HG03460 (cell line): ENCODE measurements at regions not wholly inside any gene's neighbourhood (a gene's known extent, or its start where the extent isn't known, plus 50 kb on each side); places are given as distances from the start of the nearest gene placed in this dataset.

ENCODE experiments used
- ATAC-seq: cut with Tn5 transposase; IDR thresholded peaks from one replicate; pipeline ENCODE4 v1.9.1; 2021; ENCODE audit not compliant: unreplicated experiment

GRCh38 chr9:20015427-20015931 lies 226.6 kb upstream of the SLC24A2 start:
- ATAC-seq = no peak

GRCh38 chr9:20014168-20014567 lies 225.3 kb upstream of the SLC24A2 start:
- ATAC-seq = no peak

GRCh38 chr9:20012232-20012631 lies 223.4 kb upstream of the SLC24A2 start:
- ATAC-seq = no peak

GRCh38 chr9:20009606-20010005 lies 220.8 kb upstream of the SLC24A2 start:
- no peak for ATAC-seq

- no peak for ATAC-seq
These were observed 213.2 kb upstream of the SLC24A2 start for GRCh38 chr9:20002011-20002410.

DNA sequence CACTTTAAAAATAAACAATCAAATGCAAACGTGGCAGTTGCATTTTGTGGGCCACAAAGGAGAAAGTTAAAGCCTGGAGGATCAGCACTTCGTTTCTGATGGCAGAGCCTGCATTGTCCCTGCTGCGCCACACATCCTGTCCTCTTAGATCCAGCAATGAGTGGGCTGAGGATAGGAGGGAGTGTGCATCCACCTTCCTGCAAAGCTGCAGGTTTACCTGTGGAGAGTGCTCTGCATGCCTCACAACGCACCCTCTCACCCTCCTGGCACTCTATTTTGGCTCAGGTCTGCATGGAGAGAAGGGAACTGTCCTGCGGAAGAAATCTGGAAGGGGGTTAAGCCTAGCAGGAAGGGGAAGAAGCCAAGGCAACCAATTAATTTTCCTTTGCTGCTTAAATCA lies 212.2 kb upstream of the SLC24A2 start:
- ATAC-seq = no peak

DNA sequence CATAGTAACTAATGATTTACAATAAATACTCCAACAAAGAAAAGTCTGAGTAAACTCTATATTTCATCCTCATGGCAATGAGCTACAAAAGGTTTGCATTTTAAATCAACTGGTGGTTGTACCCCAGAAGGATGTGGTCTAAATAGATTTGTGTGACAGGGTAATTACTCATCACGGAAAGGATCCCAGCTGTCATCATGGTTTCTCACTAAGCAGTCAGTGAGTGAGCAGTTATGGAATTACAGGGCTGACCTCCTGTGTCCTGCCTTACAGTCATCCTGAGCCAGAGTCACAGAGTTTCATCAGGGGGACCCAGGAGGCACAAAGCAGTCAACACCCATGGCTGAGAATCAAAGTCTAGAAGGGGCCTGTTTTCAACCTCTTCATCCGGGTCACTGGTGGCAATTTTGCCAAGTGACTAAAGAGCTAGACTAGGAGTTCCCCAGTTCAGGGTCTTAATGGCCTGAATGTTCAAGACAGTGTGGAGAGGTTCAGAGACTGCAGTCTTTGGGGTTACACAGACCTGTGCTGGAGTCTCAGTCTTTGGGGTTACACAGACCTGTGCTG lies 210.7 kb upstream of the SLC24A2 start:
- ATAC-seq = peak; percentile 91

- ATAC-seq = peak; percentile 28
These were observed 210.1 kb upstream of the SLC24A2 start for GRCh38 chr9:19998823-19999455.

DNA sequence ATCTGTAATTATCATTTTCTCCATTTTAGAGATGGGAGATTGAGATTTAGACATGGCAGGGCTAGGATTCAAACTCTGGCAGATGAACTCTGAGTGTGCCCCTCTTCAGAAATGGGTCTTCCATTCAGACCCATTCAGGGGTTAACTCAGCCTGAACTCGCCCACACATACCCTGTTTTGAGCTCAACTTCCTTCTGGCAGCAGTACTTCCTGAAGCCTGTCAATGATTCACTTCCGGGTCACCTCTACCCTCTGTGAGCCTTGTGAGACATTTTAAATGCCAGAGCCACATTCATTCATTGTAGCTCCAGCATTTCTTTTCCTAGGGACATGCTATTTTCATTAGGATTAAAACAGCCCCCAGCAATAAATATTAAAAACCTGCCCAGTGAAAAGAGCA lies 209.3 kb upstream of the SLC24A2 start:
- ATAC-seq = peak; percentile 25

DNA sequence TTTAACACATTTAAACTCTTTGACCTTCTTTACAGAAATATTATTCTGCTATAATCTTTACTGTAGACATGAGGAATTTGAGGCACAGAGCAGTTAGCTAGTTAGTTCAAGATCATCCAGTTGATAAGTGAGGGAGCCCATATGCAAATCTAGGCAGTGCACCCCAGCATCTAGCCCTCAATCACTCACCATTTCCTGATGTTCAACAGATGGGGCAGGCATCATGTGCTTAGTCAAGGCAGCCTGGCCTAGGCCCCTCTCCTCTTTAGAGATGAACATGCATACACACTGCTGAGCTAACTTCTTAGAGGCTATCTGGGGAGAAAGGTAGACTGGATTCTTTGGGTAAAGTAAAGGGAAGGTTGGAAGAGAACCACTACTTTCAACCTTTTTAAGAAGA lies 206.8 kb upstream of the SLC24A2 start:
- no peak for ATAC-seq

DNA sequence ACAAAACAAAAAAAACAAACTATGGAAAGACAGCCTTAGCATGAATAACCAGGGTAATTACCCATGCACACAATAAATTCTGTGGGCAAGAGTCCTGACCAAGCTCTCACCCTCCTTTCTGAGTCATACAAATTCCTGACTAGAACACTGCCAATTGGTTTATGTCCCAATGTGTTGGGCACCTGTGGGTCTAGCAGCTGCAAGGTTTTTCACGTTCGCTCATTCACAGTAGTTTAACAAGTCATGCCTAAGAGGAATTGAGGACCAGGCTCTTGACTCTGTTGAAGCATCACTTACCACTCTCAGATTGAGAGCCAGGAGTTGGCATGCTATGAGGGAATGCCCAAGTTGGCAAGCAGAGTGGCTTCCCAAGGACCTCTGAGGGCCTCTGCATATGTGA lies 205.5 kb upstream of the SLC24A2 start:
- ATAC-seq = no peak

- ATAC-seq = no peak
These were observed 203.7 kb upstream of the SLC24A2 start for GRCh38 chr9:19992556-19992955.

DNA sequence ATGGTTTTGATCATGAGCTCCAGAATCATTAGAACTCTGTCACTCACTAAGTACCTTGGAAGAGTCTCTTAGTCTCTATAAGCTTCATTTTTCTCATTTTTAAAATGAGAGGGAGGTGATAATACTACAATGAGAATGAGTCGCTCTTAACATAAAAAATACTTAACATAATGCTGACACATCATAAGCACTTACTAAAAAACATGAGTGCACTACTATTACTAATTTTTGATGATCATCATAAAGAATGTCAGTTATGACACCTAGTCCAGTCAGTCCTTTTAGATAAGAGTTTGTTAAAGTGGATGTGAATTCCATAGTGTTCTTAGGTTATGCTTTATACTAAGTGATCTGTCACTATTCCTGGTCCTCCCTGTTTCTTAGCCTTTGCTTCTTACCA lies 200.4 kb upstream of the SLC24A2 start:
- no peak for ATAC-seq

DNA sequence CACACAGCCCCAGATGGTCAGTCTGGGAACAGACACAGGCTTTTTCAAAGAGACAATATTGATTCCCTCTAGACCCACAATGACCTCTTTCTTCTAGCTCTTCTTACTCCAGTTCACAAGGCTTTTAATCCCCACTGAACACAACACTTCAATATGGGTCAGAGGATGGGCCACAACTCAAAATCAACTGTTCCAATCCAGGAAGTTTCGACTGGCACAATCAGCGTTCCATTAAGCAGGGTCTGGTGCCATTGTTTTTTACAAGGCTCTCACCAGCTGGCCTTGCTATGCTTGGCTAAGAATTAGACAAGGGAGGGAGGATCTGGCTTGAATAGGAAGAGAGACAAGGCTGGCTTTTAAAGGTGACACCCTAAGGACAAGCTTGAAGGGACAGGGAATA lies 199.4 kb upstream of the SLC24A2 start:
- ATAC-seq = no peak

GRCh38 chr9:19985081-19985480 lies 196.2 kb upstream of the SLC24A2 start:
- ATAC-seq = no peak

- no peak for ATAC-seq
These were observed 187.4 kb upstream of the SLC24A2 start for GRCh38 chr9:19976226-19976625.

GRCh38 chr9:19975499-19975898 lies 186.7 kb upstream of the SLC24A2 start:
- ATAC-seq = no peak

DNA sequence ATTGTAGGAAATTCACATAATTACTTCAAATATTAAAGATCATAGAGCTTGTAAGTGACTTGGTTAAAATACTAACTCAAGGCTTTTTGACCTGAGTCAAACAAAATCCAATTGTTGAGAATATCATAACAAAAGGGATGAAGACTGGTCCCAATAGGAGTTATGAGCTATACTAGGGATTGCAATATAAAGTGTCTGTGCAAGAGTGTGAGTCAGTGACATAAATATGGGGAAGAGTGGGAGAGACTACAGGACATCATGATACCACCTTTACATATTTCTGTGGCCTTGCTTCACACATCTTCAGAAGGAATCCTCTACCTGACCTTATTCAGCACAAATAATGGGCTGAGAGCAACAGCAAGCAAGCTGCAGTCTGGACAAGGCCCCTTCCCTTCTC lies 180.9 kb upstream of the SLC24A2 start:
- ATAC-seq = no peak

DNA sequence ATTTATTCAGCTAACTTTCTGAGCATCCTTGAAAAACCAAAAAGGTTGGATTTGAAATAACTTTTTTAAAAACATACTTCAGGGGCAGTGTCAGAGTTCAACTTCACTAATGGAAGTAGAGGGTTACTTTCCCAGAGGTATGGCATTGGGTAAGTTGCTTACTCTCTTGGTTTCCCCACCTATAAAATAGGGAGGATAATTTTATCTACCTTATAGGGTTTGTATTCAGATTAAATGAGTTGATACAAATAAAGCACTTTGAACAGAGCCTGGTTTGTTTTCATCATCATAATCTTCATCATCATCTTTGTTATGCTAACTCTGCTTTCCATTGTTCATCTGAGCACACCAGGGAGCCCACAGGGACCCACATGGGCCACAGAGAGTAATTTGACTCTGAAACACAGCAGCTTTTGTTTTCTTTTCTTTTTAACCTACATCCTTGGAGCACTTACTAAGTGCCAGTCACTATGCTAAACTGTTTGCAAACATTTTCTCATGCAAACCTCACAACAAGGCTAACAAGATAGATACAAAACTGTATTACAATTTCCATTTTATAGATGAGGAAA lies 179.1 kb upstream of the SLC24A2 start:
- ATAC-seq = no peak

DNA sequence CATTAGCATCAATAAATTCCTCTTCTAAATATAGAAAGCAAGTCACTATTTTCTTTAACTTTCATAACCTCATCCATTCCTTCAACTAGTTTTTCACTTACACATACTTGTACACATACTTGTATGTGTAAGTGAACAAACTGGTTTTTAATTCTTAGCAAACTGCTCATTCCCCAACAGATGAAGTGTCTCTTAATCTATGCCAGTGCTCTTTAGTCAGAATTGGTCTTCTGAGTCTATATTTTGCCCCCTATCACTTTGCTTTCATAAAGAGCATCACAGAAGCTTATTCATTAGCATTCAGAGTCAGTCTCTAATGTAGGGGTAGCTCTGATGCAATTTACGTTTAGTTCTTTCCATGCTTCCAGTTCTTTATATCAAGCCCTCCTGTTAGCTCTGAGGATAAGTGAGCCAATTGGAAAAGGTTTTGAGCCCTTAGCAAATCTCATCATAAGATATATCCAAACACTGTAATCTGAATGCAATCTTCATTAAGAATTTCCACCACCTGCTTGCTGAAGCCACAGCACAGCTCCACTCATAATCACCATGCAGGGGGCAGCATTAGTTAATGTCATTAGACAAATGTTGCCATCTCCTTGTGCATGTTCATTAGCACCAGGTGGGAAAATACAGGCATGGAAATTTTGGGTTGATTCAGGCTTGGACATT lies 178.5 kb upstream of the SLC24A2 start:
- ATAC-seq = no peak

- ATAC-seq = no peak
These were observed 176.5 kb upstream of the SLC24A2 start for GRCh38 chr9:19965336-19965735.

- ATAC-seq = no peak
These were observed 159.2 kb upstream of the SLC24A2 start for GRCh38 chr9:19947996-19948395.
